Endothelial cell of umbilical vein (primary cell): ENCODE measurements at regions not wholly inside any gene's neighbourhood (a gene's known extent, or its start where the extent isn't known, plus 50 kb on each side); places are given as distances from the start of the nearest gene placed in this dataset.

Experiments
- BruUV-seq: library from RNA; stranded (reverse); fragments of 400-500 nt; replicated peaks from 2 replicates; lab custom pipeline; 2021; lab: Mats Ljungman, UMichigan
- CTCF ChIA-PET: fragments of 300-600, 350-600 bp; sonication (Branson Sonifier 250); formaldehyde crosslinking; loops from one replicate; lab custom pipeline; 2021; ENCODE audit warnings: antibody characterized with exemption, inconsistent platforms; lab: Charles Lee
- POLR2A ChIA-PET: fragments of 300-600, 350-600 bp; sonication (Branson Sonifier 250); formaldehyde crosslinking; loops from one replicate; lab custom pipeline; 2021; ENCODE audit warnings: antibody characterized with exemption, inconsistent platforms; lab: Charles Lee
- DNase-seq: peaks from one replicate; pipeline ENCODE4 v3.0.0-alpha.2; 2011; ENCODE audit warnings: low read depth, low spot score
- FAIRE-seq: peaks from 2 replicates; lab custom pipeline; 2011; peaks lifted over from hg19 to GRCh38; lab: Jason Lieb, UNC
- H2AFZ ChIP-seq: 2 replicates; pipeline ENCODE4 v1.6.0; 2012; ENCODE audit warnings: low read depth, low read length, control low read depth, inconsistent platforms
- H3K27ac ChIP-seq: 2 replicates; pipeline ENCODE4 v1.5.1; 2011; ENCODE audit warnings: low read depth, mild to moderate bottlenecking, control low read depth, low read length, moderate library complexity; ENCODE audit not compliant: insufficient read depth
- H3K27me3 ChIP-seq, 2 experiments: 2 replicates each; pipeline versions ENCODE4 v1.6.0 to v1.6.1; 2011; ENCODE audit warnings: low read length in 2 of 2, mixed read lengths in 1 of 2; ENCODE audit not compliant: control insufficient read depth in 2 of 2, insufficient read depth in 2 of 2
- H3K36me3 ChIP-seq, 2 experiments: 2 replicates in 1 of 2; 3 replicates in 1 of 2; pipeline ENCODE4 v1.5.1; 2011; ENCODE audit warnings: low read length in 2 of 2, mild to moderate bottlenecking in 1 of 2, moderate library complexity in 1 of 2; ENCODE audit not compliant: control insufficient read depth in 2 of 2, insufficient read depth in 2 of 2; ENCODE audit errors: extremely low read depth in 1 of 2
- H3K4me1 ChIP-seq: 3 replicates; pipeline ENCODE4 v1.5.1; 2011; ENCODE audit warnings: mild to moderate bottlenecking, low read length; ENCODE audit not compliant: control insufficient read depth, insufficient read depth; ENCODE audit errors: extremely low read depth
- H3K4me2 ChIP-seq: 2 replicates; pipeline ENCODE4 v1.6.1; 2011; ENCODE audit warnings: low read length, control low read depth, mixed read lengths; ENCODE audit not compliant: insufficient read depth
- H3K4me3 ChIP-seq, 3 experiments: fragments of 200-600 bp in 1 of 3; sonication (generic), shearing (Covaris generic) in 1 of 3; replicated peaks in 1 of 3; 2 replicates each; pipeline ENCODE4 v1.5.1; 2011 to 2016; ENCODE audit warnings: control low read depth in 3 of 3, low read length in 3 of 3, mild to moderate bottlenecking in 2 of 3, inconsistent platforms in 1 of 3, low read depth in 1 of 3, moderate library complexity in 1 of 3; ENCODE audit not compliant: insufficient read depth in 1 of 3
- H3K79me2 ChIP-seq: 2 replicates; pipeline ENCODE4 v1.6.0; 2012; ENCODE audit warnings: low read length, inconsistent platforms; ENCODE audit not compliant: control insufficient read depth, insufficient read depth
- H3K9ac ChIP-seq: replicated peaks from 2 replicates; pipeline ENCODE3; 2011; ENCODE audit warnings: low read length, control low read depth; ENCODE audit not compliant: insufficient read depth; ENCODE audit errors: extremely low read depth
- H3K9me1 ChIP-seq: replicated peaks from 3 replicates; pipeline ENCODE4 v1.6.0; 2011; ENCODE audit warnings: mild to moderate bottlenecking, low read length; ENCODE audit not compliant: control insufficient read depth, insufficient read depth; ENCODE audit errors: extremely low read depth
- H3K9me3 ChIP-seq: replicated peaks from 2 replicates; pipeline ENCODE4 v1.5.1; 2012; ENCODE audit warnings: low read length, inconsistent platforms; ENCODE audit not compliant: control insufficient read depth, insufficient read depth
- H4K20me1 ChIP-seq: replicated peaks from 2 replicates; pipeline ENCODE3; 2011; ENCODE audit warnings: mild to moderate bottlenecking, low read length; ENCODE audit not compliant: control insufficient read depth, insufficient read depth; ENCODE audit errors: extremely low read depth
- GATA2 ChIP-seq: IDR thresholded peaks from 2 replicates; pipeline ENCODE4 v1.7.0; 2011; ENCODE audit warnings: low read depth, mild to moderate bottlenecking, moderate library complexity, mixed read lengths, low read length; ENCODE audit not compliant: insufficient read length, insufficient read depth
- JUN ChIP-seq: IDR thresholded peaks from 2 replicates; pipeline ENCODE4 v1.6.1; 2011; ENCODE audit warnings: borderline replicate concordance, low read depth; ENCODE audit not compliant: insufficient read length, insufficient read depth
- POLR2A ChIP-seq: IDR thresholded peaks from 2 replicates; pipeline ENCODE4 v1.6.1; 2012; ENCODE audit warnings: low read depth, mild to moderate bottlenecking, control low read depth, low read length
- dilution Hi-C: fragments of 300-500 bp; cut with MboI; formaldehyde crosslinking; loops from one replicate; pipeline ENCODE4 v1.15.0; 2019; ENCODE audit warnings: low sequenced_read_pairs; ENCODE audit not compliant: extremely low pct_ligation_motif_present
- intact Hi-C: fragments of 100-400 bp; cut with micrococcal nuclease; formaldehyde crosslinking; loops from one replicate; pipeline ENCODE4 v1.10.0; 2022
- TF ChIP-seq, protein P1 (sequence below), 2 donors: IDR thresholded peaks; 1 replicate in 1 of 2; 2 replicates in 1 of 2; pipeline ENCODE4 v1.5.1; 2011; ENCODE audit warnings: low read length in 2 of 2, mild to moderate bottlenecking in 2 of 2, moderate library complexity in 2 of 2, control low read depth in 1 of 2, inconsistent platforms in 1 of 2, low read depth in 1 of 2; ENCODE audit not compliant: insufficient read depth in 1 of 2; ENCODE audit errors: extremely low read depth in 1 of 2
- TF ChIP-seq, protein P2 (sequence below): IDR thresholded peaks from 2 replicates; pipeline ENCODE4 v1.6.1; 2011; ENCODE audit not compliant: insufficient read depth, insufficient read length

DNA sequence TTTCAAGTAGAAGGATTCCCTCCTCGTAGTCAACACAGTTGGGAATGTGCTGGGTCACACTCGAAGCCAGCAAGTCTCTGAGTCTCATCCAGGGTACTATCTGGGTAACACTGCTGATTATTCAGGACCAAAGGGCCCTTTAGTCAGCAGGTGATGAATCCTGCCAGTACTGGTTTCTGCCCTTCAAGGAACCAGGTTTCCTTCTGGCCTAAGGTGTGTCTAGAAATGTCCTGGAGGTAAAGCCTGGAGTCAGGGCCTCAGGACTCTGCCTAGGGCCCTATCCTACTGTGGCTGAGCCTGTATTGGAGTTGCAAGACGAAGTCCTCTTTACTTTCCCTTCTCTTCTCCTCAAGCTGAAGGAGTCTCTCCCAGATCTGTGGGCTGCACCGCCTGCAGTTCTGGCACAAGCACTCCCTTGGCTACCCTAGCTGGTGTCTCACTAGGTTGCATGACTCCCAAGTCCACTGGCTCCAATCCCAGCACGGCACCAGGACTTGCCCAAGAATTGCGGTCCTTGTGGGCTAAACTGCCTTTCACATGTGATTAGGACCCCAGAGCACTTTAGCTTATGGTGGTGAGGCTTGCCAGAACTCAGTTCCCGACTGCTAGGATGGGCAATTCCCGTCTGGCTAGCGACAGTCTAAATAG is 193.7 kb upstream of the PDE3A start:
- BruUV-seq, result no TSS peak
- TF ChIP-seq JUN, result no peak
- TF ChIP-seq, protein P1, sequence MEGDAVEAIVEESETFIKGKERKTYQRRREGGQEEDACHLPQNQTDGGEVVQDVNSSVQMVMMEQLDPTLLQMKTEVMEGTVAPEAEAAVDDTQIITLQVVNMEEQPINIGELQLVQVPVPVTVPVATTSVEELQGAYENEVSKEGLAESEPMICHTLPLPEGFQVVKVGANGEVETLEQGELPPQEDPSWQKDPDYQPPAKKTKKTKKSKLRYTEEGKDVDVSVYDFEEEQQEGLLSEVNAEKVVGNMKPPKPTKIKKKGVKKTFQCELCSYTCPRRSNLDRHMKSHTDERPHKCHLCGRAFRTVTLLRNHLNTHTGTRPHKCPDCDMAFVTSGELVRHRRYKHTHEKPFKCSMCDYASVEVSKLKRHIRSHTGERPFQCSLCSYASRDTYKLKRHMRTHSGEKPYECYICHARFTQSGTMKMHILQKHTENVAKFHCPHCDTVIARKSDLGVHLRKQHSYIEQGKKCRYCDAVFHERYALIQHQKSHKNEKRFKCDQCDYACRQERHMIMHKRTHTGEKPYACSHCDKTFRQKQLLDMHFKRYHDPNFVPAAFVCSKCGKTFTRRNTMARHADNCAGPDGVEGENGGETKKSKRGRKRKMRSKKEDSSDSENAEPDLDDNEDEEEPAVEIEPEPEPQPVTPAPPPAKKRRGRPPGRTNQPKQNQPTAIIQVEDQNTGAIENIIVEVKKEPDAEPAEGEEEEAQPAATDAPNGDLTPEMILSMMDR (IDR thresholded peaks at IDR 0.05; ENCODE audit: extremely low read depth in 1 of 2, insufficient read depth in 1 of 2, low read depth in 1 of 2, low read length in 2 of 2), result no peak
- no peak for TF ChIP-seq POLR2A
- TF ChIP-seq, protein P2, sequence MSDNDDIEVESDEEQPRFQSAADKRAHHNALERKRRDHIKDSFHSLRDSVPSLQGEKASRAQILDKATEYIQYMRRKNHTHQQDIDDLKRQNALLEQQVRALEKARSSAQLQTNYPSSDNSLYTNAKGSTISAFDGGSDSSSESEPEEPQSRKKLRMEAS, result no peak
- TF ChIP-seq GATA2, result no peak
- Histone ChIP-seq H3K9me3 (no peaks in the 10 kb centered on the region), H4K20me1 (no peaks in the 10 kb centered on the region), H3K4me1 (no peaks in the 10 kb centered on the region), H3K79me2 (no peaks in the 10 kb centered on the region), H3K36me3 (no peaks in the 10 kb centered on the region), H3K9ac (no peak overlapping the region), H3K4me3 (no peak overlapping the region), H2AFZ (no peak overlapping the region), H3K27ac (no peak overlapping the region), H3K27me3 (no peaks in the 10 kb centered on the region), H3K4me2 (no peak overlapping the region), H3K9me1 (no peaks in the 10 kb centered on the region)
- dilution Hi-C loops (no loop called here), intact Hi-C loops (no loop called here)
- CTCF ChIA-PET, result no interaction called here
- POLR2A ChIA-PET, result no interaction called here
- DNase-seq (no peak), FAIRE-seq (no peak)
